ENCODE measurements at regions not wholly inside any gene's neighbourhood (a gene's known extent, or its start where the extent isn't known, plus 50 kb on each side); places are given as distances from the start of the nearest gene placed in this dataset.

- TF ChIP-seq CTCF (IDR thresholded peaks at IDR 0.05) = no peak
These were observed 119.7 kb downstream of the AQP9 start for GRCh38 chr15:58257776-58258325.

GRCh38 chr15:58258501-58259292, 120.5 kb downstream of the AQP9 start:
- DNase-seq = no peak
- 80 to 84% methylated on average over 7 of the region's 7 CpGs for WGBS, 2 donors
- intact Hi-C loops (cut with DNase I) = no loop called here
- Histone ChIP-seq H3K4me1 (no peaks in the 10 kb centered on the region), H3K9me3 (no peaks in the 10 kb centered on the region), H3K27me3 (no peaks in the 10 kb centered on the region), H3K36me3 (no peaks in the 10 kb centered on the region), H3K4me3 (no peak overlapping the region), H3K27ac (no peak overlapping the region)
- no peak for FAIRE-seq
- no peak for ATAC-seq
- no peak for TF ChIP-seq CTCF (IDR thresholded peaks at IDR 0.05)

More at GRCh38 chr15:58257776-58258325, 119.7 kb downstream of the AQP9 start:
- intact Hi-C loops (cut with DNase I) = no loop called here
- FAIRE-seq (no peak), DNase-seq (no peak), ATAC-seq (no peak)
- H3K27ac ChIP-seq = no peak overlapping the region
- H3K4me1 ChIP-seq = no peaks in the 10 kb centered on the region
- H3K36me3 ChIP-seq = no peaks in the 10 kb centered on the region
- H3K27me3 ChIP-seq = no peaks in the 10 kb centered on the region
- 76 to 85% methylated on average over 7 of the region's 7 CpGs for WGBS, 2 donors
- H3K9me3 ChIP-seq = no peaks in the 10 kb centered on the region
- H3K4me3 ChIP-seq = no peak overlapping the region

- no peak for TF ChIP-seq CTCF (IDR thresholded peaks at IDR 0.05)
- no peak for ATAC-seq
- 61 to 70% methylated on average over 6 of the region's 6 CpGs for WGBS, 2 donors
- H3K4me1 ChIP-seq = no peaks in the 10 kb centered on the region
- H3K4me3 ChIP-seq = no peak overlapping the region
- H3K27me3 ChIP-seq = no peaks in the 10 kb centered on the region
- no peak overlapping the region for H3K27ac ChIP-seq
- H3K9me3 ChIP-seq = no peaks in the 10 kb centered on the region
- FAIRE-seq = no peak
- no peaks in the 10 kb centered on the region for H3K36me3 ChIP-seq
- intact Hi-C loops (cut with DNase I) = loop anchor here in 1 of 3 donors (10.0 kb wide), 1 partner anchor 495 kb away; no protein-coding TSS in a partner anchor
- no peak for DNase-seq
These were observed 122.1 kb downstream of the AQP9 start for GRCh38 chr15:58260205-58260724.

GRCh38 chr15:58260725-58261267, 122.6 kb downstream of the AQP9 start:
- Histone ChIP-seq H3K9me3 (no peaks in the 10 kb centered on the region), H3K27me3 (no peaks in the 10 kb centered on the region), H3K36me3 (no peaks in the 10 kb centered on the region), H3K4me1 (no peaks in the 10 kb centered on the region), H3K27ac (no peak overlapping the region), H3K4me3 (no peak overlapping the region)
- WGBS, 2 donors = 80 to 91% methylated on average over 2 of the region's 2 CpGs
- intact Hi-C loops (cut with DNase I) = loop anchor here in 1 of 3 donors (10.0 kb wide), 1 partner anchor 494 kb away; no protein-coding TSS in a partner anchor
- no peak for TF ChIP-seq CTCF (IDR thresholded peaks at IDR 0.05)
- FAIRE-seq = no peak
- no peak for ATAC-seq
- DNase-seq = no peak
